Spleen (tissue), 7 donors: ENCODE measurements at regions not wholly inside any gene's neighbourhood (a gene's known extent, or its start where the extent isn't known, plus 50 kb on each side); places are given as distances from the start of the nearest gene placed in this dataset.

Experiments
- CTCF ChIP-seq, 11 experiments: fragments of 200-600 bp in 7 of 11; fragments of 450-650 bp in 4 of 11; sonication (generic) in 4 of 11; IDR thresholded peaks in 8 of 11; conservative IDR thresholded peaks in 3 of 11; 1 replicate in 7 of 11; 2 replicates in 4 of 11; pipeline versions ENCODE4 v1.4.0 to v1.8.0; 2016 to 2021; ENCODE audit warnings: antibody characterized with exemption in 11 of 11, inconsistent platforms in 4 of 11, mild to moderate bottlenecking in 1 of 11
- POLR2A ChIP-seq, 3 donors: fragments of 450-650 bp; IDR thresholded peaks; one replicate each; pipeline ENCODE4 v1.5.1; 2017; ENCODE audit warnings: antibody characterized with exemption in 3 of 3, mild to moderate bottlenecking in 1 of 3
- POLR2AphosphoS5 ChIP-seq, 3 donors: sonication (generic); formaldehyde crosslinking; IDR thresholded peaks; one replicate each; pipeline ENCODE4 v1.5.1; 2017; ENCODE audit warnings: antibody characterized with exemption in 3 of 3
- donor health status: DM: no; HTN: no; CAD: no; lungs with moderate emphysema.
- donor health status: DM: no; HTN: no; CAD: no.
- donor health status: DM: no; HTN: no; CAD: no.

GRCh38 chr4:154005171-154005520, 216.3 kb upstream of the SFRP2 start:
- TF ChIP-seq CTCF (IDR thresholded peaks at IDR 0.05 in 8 of 11, conservative IDR thresholded peaks at IDR 0.05 in 3 of 11), result no peak
- no peak for TF ChIP-seq POLR2A (IDR thresholded peaks at IDR 0.05)
- TF ChIP-seq POLR2AphosphoS5 (IDR thresholded peaks at IDR 0.05), result no peak
